ENCODE measurements at regions not wholly inside any gene's neighbourhood (a gene's known extent, or its start where the extent isn't known, plus 50 kb on each side); places are given as distances from the start of the nearest gene placed in this dataset.
A peak's percentile ranks its signal among the peaks of the same experiment; 100 is the strongest.
"Not testable (repeated sequence)": the region's sequence is repeated elsewhere in the genome, so short reads cannot be mapped to it uniquely, and the experiment has no call there.

DNA sequence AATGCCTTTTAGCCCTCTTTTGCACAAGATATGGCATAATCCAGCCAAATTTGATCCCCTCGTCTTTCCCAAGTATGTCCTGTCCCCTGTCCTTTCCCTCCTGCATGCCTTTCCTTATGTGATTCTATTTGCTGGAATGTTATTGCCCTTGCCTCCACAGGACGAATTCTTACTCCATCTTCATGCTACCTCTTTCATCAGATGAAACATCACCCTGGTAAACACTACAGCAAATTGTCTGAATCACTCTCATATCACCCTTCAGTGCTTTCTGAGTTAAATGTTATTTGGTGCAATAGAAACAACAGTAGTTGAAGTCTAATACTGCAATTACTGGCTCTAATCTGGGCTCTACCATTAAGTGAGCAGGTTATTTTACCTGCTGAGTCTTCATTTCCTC lies 52.2 kb upstream of the FAT1 start:
- in situ Hi-C loops (cut with HindIII; ENCODE audit: low pct_unique_long_range_greater_than_20kb, low sequenced_read_pairs) = no loop called here
- DNase-seq (ENCODE audit: low read depth in 1 of 2, low spot score in 1 of 2) = no peak

DNA sequence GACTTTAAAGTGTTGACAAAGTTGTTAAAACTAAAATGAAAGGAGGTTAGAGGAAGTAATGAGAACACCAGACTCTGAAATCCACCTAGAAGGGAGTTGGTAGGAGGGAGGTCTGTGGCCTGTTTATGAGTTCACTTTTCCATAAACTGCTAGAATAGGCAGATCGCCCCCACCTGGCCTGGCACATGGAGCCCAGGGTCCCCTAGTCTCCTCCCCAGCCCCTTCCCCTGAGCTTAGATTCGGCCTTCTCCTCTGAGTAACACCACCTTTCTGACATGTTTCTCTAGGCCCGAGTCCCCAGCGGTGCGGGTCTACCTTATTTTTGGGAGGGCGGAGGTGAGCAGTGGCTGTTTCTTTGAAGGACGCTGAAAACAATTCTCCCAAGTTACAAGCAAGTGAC lies 54.5 kb upstream of the FAT1 start:
- DNase-seq (ENCODE audit: low read depth in 1 of 2, low spot score in 1 of 2) = no peak
- in situ Hi-C loops (cut with HindIII; ENCODE audit: low pct_unique_long_range_greater_than_20kb, low sequenced_read_pairs) = no loop called here
- TF ChIP-seq JUND (IDR thresholded peaks at IDR 0.05; ENCODE audit: low read depth) = no peak

More for the DNA sequence above, 52.2 kb upstream of the FAT1 start:
- no peak for TF ChIP-seq JUND (IDR thresholded peaks at IDR 0.05; ENCODE audit: low read depth)

DNA sequence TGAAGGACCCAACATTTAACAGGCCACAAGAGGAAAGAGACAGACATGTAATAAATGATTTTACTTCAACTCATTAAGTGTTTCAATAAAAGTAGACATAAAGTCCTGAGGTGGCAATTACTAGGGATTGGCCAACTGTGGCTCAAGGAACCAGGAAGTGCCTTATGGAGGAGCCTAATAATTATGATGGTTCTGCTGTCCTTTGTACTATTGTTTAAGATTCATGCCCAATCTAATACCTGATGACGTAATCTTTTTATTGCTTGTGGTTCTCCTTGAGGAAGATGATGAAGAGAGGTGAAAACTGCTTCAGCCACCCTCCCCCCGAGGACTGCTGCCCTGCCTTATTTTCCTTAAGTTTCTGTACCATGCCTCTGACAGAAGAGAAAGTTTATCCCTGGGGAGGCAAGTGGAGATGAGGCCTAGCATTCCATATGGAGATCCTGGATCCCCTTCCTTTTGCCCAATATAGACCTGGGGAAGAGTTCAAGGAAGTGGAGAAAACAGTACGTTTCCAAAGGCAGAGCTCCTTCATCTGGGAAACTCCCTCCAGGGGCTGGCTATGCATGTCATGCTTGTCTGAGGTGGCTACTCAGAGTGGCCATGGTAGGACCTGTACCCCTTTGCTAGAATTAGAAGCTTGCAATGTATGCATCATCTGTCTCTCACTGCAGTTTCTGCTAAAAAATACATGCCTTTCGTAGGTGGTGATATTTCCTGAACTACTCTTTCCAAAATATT lies 56.8 kb upstream of the FAT1 start:
- in situ Hi-C loops (cut with HindIII; ENCODE audit: low pct_unique_long_range_greater_than_20kb, low sequenced_read_pairs) = no loop called here
- DNase-seq (ENCODE audit: low read depth in 1 of 2, low spot score in 1 of 2) = no peak
- no peak for TF ChIP-seq JUND (IDR thresholded peaks at IDR 0.05; ENCODE audit: low read depth)

DNA sequence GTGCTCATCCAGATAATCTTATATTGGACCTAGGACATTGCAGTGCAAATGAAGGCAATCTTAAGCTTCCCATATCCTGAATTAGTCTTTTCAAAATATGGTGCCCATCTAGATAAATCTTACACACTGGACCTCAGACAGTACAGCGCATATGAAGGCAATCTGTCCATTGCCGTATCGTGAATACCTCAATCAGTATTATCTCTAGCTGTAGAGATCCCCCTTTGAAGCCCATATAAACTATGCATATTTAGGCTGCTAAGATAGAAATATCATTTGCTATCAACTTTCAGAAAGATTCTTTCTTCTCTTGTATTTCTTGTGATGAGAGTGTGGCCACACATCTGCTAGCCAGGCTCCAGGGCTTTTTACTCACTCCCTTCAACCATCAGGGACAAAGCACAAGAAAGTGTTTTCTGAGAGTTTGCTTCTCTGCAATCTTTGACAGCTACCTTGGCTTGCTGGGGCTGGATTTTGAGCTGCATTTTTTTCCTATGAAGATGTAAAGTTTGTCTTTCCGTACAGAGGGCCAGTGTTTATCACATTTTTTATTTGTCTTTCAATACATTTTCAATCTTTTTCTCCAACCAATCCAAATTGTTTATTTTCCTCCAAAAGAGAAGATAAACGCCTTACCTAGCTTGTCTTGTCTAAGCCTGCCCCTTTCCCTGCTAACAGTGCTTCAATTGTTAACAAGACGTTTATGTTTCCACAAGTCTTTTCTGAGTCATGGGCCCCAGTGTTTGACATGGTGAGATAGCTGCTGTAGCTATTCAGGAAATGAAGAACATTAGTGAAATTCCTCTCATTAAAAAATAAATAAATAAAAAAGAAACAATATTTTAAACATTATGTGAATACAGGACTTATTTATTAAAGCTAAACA lies 57.6 kb upstream of the FAT1 start:
- in situ Hi-C loops (cut with HindIII; ENCODE audit: low pct_unique_long_range_greater_than_20kb, low sequenced_read_pairs) = no loop called here
- DNase-seq (ENCODE audit: low read depth in 1 of 2, low spot score in 1 of 2) = no peak

DNA sequence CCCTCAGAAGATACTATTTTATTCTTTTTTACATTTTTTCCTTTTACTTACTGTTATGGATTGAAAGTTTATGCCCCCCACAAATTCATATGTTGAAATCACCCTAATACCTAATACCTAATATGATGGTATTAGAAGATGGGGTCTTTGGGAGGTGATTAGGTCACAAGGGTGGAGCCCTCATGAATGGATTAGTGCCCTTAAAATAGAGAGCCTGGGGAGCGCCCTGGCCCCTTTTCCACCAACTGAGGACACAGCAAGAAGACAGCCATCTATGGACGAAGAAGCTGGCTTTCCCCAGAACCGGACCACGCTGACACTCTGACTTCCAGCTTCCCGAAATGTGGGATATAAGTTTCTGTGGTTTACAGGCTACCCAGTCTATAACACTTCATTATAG lies 58.6 kb upstream of the FAT1 start:
- in situ Hi-C loops (cut with HindIII; ENCODE audit: low pct_unique_long_range_greater_than_20kb, low sequenced_read_pairs) = no loop called here

More for the DNA sequence above, 57.6 kb upstream of the FAT1 start:
- TF ChIP-seq JUND (IDR thresholded peaks at IDR 0.05; ENCODE audit: low read depth) = no peak

DNA sequence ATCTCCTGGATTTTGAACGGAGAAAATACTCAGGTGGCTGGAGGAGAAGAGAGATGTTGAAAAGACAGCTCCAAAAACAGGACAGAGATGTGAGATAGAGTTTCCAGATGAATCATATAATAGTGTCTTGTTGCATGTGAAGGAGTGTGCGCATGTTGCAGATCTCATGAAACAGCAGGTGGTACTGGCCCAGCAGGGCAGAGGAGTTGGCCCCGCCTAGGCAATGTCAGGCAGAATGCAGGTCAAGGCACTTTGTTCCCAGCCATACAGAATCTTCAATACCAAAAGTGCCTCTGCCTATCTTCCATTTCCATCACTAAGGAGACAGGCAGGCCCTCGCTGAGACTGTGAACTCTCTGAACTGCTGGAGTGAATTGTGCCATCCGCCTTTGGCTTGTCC lies 63.9 kb upstream of the FAT1 start:
- no peak for DNase-seq (ENCODE audit: low read depth in 1 of 2, low spot score in 1 of 2)
- in situ Hi-C loops (cut with HindIII; ENCODE audit: low pct_unique_long_range_greater_than_20kb, low sequenced_read_pairs) = no loop called here
- no peak for TF ChIP-seq JUND (IDR thresholded peaks at IDR 0.05; ENCODE audit: low read depth)

More for the DNA sequence above, 58.6 kb upstream of the FAT1 start:
- DNase-seq (ENCODE audit: low read depth in 1 of 2, low spot score in 1 of 2) = no peak
- no peak for TF ChIP-seq JUND (IDR thresholded peaks at IDR 0.05; ENCODE audit: low read depth)

DNA sequence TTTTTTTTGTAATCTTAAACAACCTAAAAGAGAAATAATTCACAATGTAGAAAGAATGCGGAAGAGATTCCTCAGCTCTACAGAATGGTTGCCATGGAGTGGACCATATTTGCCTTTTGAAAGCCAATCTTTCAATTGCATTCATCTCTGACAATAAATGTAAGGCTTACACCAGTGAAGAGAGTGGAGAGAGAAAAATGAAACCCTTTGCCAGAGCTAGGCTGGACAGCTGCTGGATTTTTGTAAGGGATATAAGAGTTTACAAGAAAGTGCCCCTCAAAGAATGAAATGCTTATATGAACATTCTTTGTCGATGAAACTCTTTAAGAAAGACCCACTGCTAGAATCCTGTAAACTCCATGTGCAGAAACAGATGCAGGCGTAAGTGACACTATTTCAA lies 66.0 kb upstream of the FAT1 start:
- no peak for TF ChIP-seq JUND (IDR thresholded peaks at IDR 0.05; ENCODE audit: low read depth)
- in situ Hi-C loops (cut with HindIII; ENCODE audit: low pct_unique_long_range_greater_than_20kb, low sequenced_read_pairs) = no loop called here
- no peak for DNase-seq (ENCODE audit: low read depth in 1 of 2, low spot score in 1 of 2)

DNA sequence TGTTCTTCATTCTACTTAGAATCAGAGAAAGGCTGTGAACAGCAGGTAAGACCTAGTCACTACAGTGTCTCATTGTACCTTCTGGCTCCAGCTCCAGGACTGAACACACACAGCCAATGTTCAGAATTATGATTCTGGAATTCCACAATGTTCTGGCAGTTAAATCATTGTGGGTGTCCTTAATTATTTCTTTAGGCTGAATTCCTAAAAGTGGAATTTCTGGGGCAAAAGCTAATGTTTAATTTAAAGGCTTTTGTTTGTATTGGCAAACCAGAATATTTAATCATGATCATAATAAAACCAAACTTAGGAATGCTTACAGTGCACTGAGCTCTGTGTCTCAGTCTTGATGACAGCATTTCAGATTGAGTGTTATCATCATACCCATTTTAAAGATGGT lies 67.0 kb upstream of the FAT1 start:
- in situ Hi-C loops (cut with HindIII; ENCODE audit: low pct_unique_long_range_greater_than_20kb, low sequenced_read_pairs) = no loop called here
- peak; percentile 31 to 66 for DNase-seq (ENCODE audit: low read depth in 1 of 2, low spot score in 1 of 2)
- TF ChIP-seq JUND (IDR thresholded peaks at IDR 0.05; ENCODE audit: low read depth) = peak; percentile 56; the same call in 1 of the 2 replicates

DNA sequence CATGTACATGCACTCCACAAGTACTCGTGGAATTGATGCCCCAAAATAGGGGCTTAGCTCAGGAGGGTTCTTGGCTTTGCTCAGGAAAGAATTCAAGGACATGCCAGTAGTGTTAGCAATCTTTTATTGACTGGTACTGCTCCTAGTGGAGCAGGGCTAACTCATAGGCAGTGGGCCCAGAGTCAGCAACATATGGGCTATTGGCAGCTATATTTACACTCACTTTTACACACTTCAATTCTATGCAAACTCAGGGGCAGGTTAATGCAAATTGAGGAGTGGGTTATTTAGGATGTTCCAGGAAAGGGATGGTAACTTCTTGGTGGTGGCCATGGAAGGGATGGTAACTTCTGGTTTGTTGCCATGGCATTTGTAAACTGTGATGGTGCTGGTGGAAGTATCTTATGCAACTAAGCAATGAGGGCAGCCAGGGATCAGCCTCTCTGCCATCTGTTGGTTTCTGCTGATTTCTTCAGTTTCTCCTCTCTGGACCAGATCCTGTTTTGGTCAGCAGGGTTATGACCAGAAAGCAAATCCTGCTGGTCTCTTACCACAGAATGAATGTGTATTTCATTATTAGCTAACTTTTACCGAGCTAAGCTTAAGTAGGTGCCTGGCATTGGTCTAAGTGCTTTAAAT lies 69.2 kb upstream of the FAT1 start:
- in situ Hi-C loops (cut with HindIII; ENCODE audit: low pct_unique_long_range_greater_than_20kb, low sequenced_read_pairs) = no loop called here
- no peak for DNase-seq (ENCODE audit: low read depth in 1 of 2, low spot score in 1 of 2)
- TF ChIP-seq JUND (IDR thresholded peaks at IDR 0.05; ENCODE audit: low read depth) = no peak

DNA sequence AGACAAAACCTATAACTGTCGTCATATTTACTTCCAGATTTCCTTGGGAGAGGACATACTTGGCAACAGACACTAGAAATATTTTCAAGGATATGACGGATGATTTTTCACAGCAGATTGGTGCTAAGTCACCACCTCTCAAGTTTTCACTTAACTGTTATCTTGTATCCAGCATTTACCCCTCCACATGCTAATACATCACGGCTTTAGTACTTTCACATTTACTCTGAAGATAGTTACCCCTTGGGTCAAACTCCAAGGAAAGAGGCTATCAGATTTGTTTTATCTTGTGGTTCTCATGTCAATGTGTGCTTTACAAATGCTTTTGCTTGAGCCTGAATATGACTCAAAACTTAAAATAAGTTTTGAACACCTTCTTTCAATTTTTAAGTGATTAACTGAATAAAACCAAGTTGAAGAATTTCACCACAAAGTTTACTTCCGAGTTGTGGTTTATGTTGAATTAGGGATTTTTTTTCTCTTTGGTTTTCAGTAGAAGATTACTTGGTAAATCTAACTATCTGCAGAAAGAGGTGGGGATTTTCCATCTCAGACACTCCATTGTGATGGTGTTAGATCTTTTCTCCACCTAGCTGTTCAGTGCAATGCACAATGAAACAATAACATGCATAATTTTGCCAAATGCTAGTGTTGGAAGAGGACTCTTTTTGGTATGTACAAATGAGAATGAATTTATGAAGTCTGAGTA lies 75.4 kb upstream of the FAT1 start:
- in situ Hi-C loops (cut with HindIII; ENCODE audit: low pct_unique_long_range_greater_than_20kb, low sequenced_read_pairs) = no loop called here
- TF ChIP-seq JUND (IDR thresholded peaks at IDR 0.05; ENCODE audit: low read depth) = no peak
- DNase-seq (ENCODE audit: low read depth in 1 of 2, low spot score in 1 of 2) = no peak

DNA sequence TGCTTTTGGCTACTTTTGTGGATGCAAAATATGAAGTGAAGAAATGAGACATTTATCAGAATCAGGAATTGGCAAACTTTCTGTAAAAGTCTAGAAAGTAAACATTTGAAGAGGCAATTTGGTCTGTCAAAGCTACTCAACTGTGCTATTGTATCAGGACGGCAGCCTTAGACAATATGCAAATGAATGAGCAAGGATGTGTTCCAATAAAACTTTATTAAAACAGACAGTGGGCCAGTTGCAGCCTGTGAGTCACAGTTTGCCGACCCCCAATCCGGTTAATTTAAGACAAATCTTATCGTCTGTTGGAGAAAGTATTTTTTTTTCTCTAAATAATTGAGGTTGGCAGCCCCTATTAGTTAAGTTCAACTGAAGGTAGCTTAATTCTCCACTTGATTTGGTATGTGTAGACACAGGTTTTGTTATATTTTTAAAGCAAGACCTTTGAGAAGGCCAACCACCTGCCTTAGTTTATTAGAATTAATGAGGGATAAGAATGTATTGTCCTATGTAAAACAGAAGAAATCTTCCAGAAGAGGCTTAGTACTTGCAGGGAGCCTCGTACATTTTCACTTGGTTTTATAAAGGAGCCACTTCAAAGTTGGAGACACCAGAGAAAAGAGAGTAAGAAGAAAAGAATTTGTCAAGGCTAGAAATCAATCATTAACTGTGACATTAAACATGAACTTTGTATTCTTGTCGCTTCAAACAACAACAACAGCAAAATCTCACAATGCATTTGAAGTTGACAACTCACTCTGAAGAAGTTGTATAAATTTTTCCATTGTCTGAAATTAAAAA lies 81.6 kb upstream of the FAT1 start:
- TF ChIP-seq JUND (IDR thresholded peaks at IDR 0.05; ENCODE audit: low read depth) = no peak
- no peak for DNase-seq (ENCODE audit: low read depth in 1 of 2, low spot score in 1 of 2)
- in situ Hi-C loops (cut with HindIII; ENCODE audit: low pct_unique_long_range_greater_than_20kb, low sequenced_read_pairs) = no loop called here

DNA sequence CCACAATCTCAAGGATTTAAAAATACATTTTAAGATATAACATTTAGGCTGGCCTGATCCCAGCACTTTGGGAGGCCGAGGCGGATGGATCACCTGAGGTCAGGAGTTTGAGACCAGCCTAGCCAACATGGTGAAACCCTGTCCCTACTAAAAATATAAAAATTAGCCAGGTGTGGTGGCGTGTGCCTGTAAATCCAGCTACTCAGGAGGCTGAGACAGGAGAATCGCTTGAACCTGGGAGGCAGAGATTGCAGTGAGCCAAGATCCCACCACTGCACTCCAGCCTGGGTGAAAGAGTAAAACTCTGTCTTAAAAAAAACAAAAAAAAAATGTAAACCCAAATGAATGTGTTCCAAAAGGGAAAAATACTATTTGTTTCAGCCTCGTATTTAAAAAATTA lies 82.3 kb upstream of the FAT1 start:
- in situ Hi-C loops (cut with HindIII; ENCODE audit: low pct_unique_long_range_greater_than_20kb, low sequenced_read_pairs); DNase-seq (ENCODE audit: low read depth in 1 of 2, low spot score in 1 of 2): not testable (repeated sequence)
